Neuronal stem cell (in vitro differentiated cells): ENCODE measurements at regions not wholly inside any gene's neighbourhood (a gene's known extent, or its start where the extent isn't known, plus 50 kb on each side); places are given as distances from the start of the nearest gene placed in this dataset.

ENCODE experiments used
- DNase-seq: peaks from one replicate; pipeline ENCODE4 v3.0.0-alpha.2; 2013; ENCODE audit warnings: low spot score
- H2AFZ ChIP-seq: one replicate; pipeline ENCODE4 v1.6.1; 2013; ENCODE audit warnings: mild to moderate bottlenecking, low read length, inconsistent platforms
- H2AK5ac ChIP-seq: 2 replicates; pipeline ENCODE4 v1.6.1; 2013; ENCODE audit warnings: low read depth, mild to moderate bottlenecking, inconsistent platforms, low read length, moderate library complexity, mixed read lengths
- H2BK120ac ChIP-seq: 2 replicates; pipeline ENCODE4 v1.6.1; 2013; ENCODE audit warnings: low read depth, mild to moderate bottlenecking, inconsistent platforms, low read length, moderate library complexity, mixed read lengths
- H2BK12ac ChIP-seq: one replicate; pipeline ENCODE4 v1.6.1; 2013; ENCODE audit warnings: low read length, inconsistent platforms
- H2BK15ac ChIP-seq: 2 replicates; pipeline ENCODE4 v1.6.1; 2013; ENCODE audit warnings: mild to moderate bottlenecking, low read length, inconsistent platforms, mixed read lengths
- H2BK5ac ChIP-seq: one replicate; pipeline ENCODE4 v1.6.1; 2013; ENCODE audit warnings: inconsistent platforms, mild to moderate bottlenecking, low read length, moderate library complexity
- H3K14ac ChIP-seq: one replicate; pipeline ENCODE4 v1.6.1; 2013; ENCODE audit warnings: low read length, inconsistent platforms
- H3K18ac ChIP-seq: 2 replicates; pipeline ENCODE4 v1.6.1; 2013; ENCODE audit warnings: low read length, inconsistent platforms
- H3K23ac ChIP-seq: 2 replicates; pipeline ENCODE4 v1.6.1; 2013; ENCODE audit warnings: low read depth, mild to moderate bottlenecking, mixed read lengths, low read length, inconsistent platforms; ENCODE audit not compliant: poor library complexity
- H3K27ac ChIP-seq: replicated peaks from 3 replicates; pipeline ENCODE4 v1.5.1; 2013; ENCODE audit warnings: low read length, inconsistent platforms
- H3K27me3 ChIP-seq, 3 experiments: 2 replicates each; pipeline ENCODE4 v1.6.1; 2013; ENCODE audit warnings: low read length in 3 of 3, mild to moderate bottlenecking in 2 of 3, inconsistent platforms in 1 of 3, low read depth in 1 of 3, mixed read lengths in 1 of 3, moderate library complexity in 1 of 3; ENCODE audit not compliant: control insufficient read depth in 3 of 3, insufficient read depth in 3 of 3
- H3K36me3 ChIP-seq, 2 donors: replicated peaks in 1 of 2; 2 replicates each; pipeline ENCODE4 v1.6.1; 2013; ENCODE audit warnings: low read length in 2 of 2; ENCODE audit not compliant: control insufficient read depth in 2 of 2, insufficient read depth in 2 of 2
- H3K4ac ChIP-seq: 2 replicates; pipeline ENCODE4 v1.6.1; 2013; ENCODE audit warnings: inconsistent platforms, mild to moderate bottlenecking, low read length, moderate library complexity
- H3K4me1 ChIP-seq, 2 donors: 1 replicate in 1 of 2; 2 replicates in 1 of 2; pipeline ENCODE4 v1.6.1; 2013; ENCODE audit warnings: low read length in 2 of 2, low read depth in 1 of 2; ENCODE audit not compliant: control insufficient read depth in 2 of 2, insufficient read depth in 1 of 2
- H3K4me2 ChIP-seq: one replicate; pipeline ENCODE4 v1.6.1; 2013; ENCODE audit warnings: mild to moderate bottlenecking, low read length, inconsistent platforms; ENCODE audit not compliant: insufficient read depth, poor library complexity, severe bottlenecking
- H3K4me3 ChIP-seq, 2 donors: 2 replicates each; pipeline ENCODE4 v1.5.1; 2013; ENCODE audit warnings: low read length in 2 of 2, mild to moderate bottlenecking in 2 of 2, inconsistent platforms in 1 of 2, moderate library complexity in 1 of 2
- H3K79me1 ChIP-seq: one replicate; pipeline ENCODE4 v1.6.1; 2013; ENCODE audit warnings: low read depth, mild to moderate bottlenecking, inconsistent platforms, low read length, moderate library complexity
- H3K9ac ChIP-seq: one replicate; pipeline ENCODE4 v1.6.1; 2013; ENCODE audit warnings: mild to moderate bottlenecking, low read depth, low read length, inconsistent platforms; ENCODE audit not compliant: poor library complexity
- H3K9me3 ChIP-seq, 2 donors: replicated peaks in 1 of 2; 2 replicates each; pipeline versions ENCODE3 to v1.6.1; 2013; ENCODE audit warnings: low read length in 2 of 2, mild to moderate bottlenecking in 2 of 2, inconsistent platforms in 1 of 2, low read depth in 1 of 2, mixed read lengths in 1 of 2, moderate library complexity in 1 of 2; ENCODE audit not compliant: control insufficient read depth in 2 of 2, insufficient read depth in 1 of 2
- H4K8ac ChIP-seq: one replicate; pipeline ENCODE4 v1.6.1; 2013; ENCODE audit warnings: low read depth, mild to moderate bottlenecking, inconsistent platforms, low read length, moderate library complexity
- H4K91ac ChIP-seq: one replicate; pipeline ENCODE4 v1.6.1; 2013; ENCODE audit warnings: low read length, low read depth, mild to moderate bottlenecking, inconsistent platforms; ENCODE audit not compliant: poor library complexity
- WGBS, 2 donors: extraction: QIAGEN DNeasy Blood & Tissue Kit; methylation state at CpG; one replicate each; pipeline ENCODE4 v1.1.7; 2013; ENCODE audit warnings: missing lambda C conversion rate in 2 of 2, mixed read lengths in 1 of 2; ENCODE audit not compliant: insufficient read length in 2 of 2, insufficient replicate concordance in 1 of 2; ENCODE audit errors: extremely low coverage in 2 of 2; 5-methylcytosine and 5-hydroxymethylcytosine counted together

GRCh38 chr13:61824168-61824567, 408.5 kb upstream of the PCDH20 start:
- Histone ChIP-seq H2AFZ (no peak overlapping the region), H3K4me2 (no peak overlapping the region), H2BK15ac (no peak overlapping the region), H3K27me3 (no peaks in the 10 kb centered on the region), H3K14ac (no peak overlapping the region), H3K9me3 (no peaks in the 10 kb centered on the region), H3K4ac (no peak overlapping the region), H2BK5ac (no peak overlapping the region), H3K4me1 (no peaks in the 10 kb centered on the region), H2BK120ac (no peak overlapping the region), H3K18ac (no peak overlapping the region), H4K8ac (no peak overlapping the region), H2AK5ac (no peak overlapping the region), H3K36me3 (no peaks in the 10 kb centered on the region), H3K79me1 (no peaks in the 10 kb centered on the region), H3K9ac (no peak overlapping the region), H3K23ac (no peak overlapping the region), H3K27ac (no peak overlapping the region), H4K91ac (no peak overlapping the region), H3K4me3 (no peak overlapping the region), H2BK12ac (no peak overlapping the region)
- DNase-seq = no peak
- WGBS, 2 donors = no CpG with 5 or more reads among the region's 1 CpG

GRCh38 chr13:61812286-61812685, 396.6 kb upstream of the PCDH20 start:
- Histone ChIP-seq H4K8ac (no peak overlapping the region), H2AFZ (no peak overlapping the region), H3K14ac (no peak overlapping the region), H2BK15ac (no peak overlapping the region), H2BK12ac (no peak overlapping the region), H3K27me3 (no peaks in the 10 kb centered on the region), H3K79me1 (no peaks in the 10 kb centered on the region), H3K4ac (no peak overlapping the region), H3K4me2 (no peak overlapping the region), H2BK5ac (no peak overlapping the region), H3K36me3 (no peaks in the 10 kb centered on the region), H4K91ac (no peak overlapping the region), H3K23ac (no peak overlapping the region), H3K9ac (no peak overlapping the region), H2BK120ac (no peak overlapping the region), H3K9me3 (no peaks in the 10 kb centered on the region), H3K4me3 (no peak overlapping the region), H3K27ac (no peak overlapping the region), H3K18ac (no peak overlapping the region), H3K4me1 (no peaks in the 10 kb centered on the region), H2AK5ac (no peak overlapping the region)
- no CpG with 5 or more reads among the region's 3 CpGs for WGBS, 2 donors
- no peak for DNase-seq

- H4K91ac ChIP-seq = no peak overlapping the region
- no peak overlapping the region for H3K4me2 ChIP-seq
- DNase-seq = no peak
- H2BK120ac ChIP-seq = no peak overlapping the region
- no peaks in the 10 kb centered on the region for H3K36me3 ChIP-seq
- H2AFZ ChIP-seq = no peak overlapping the region
- H3K4me3 ChIP-seq = no peak overlapping the region
- H3K23ac ChIP-seq = no peak overlapping the region
- H2BK15ac ChIP-seq = no peak overlapping the region
- no peak overlapping the region for H3K9ac ChIP-seq
- H3K79me1 ChIP-seq = no peaks in the 10 kb centered on the region
- no peak overlapping the region for H2AK5ac ChIP-seq
- no peak overlapping the region for H2BK12ac ChIP-seq
- no peaks in the 10 kb centered on the region for H3K27me3 ChIP-seq
- no peak overlapping the region for H2BK5ac ChIP-seq
- H3K4me1 ChIP-seq = no peaks in the 10 kb centered on the region
- H3K14ac ChIP-seq = no peak overlapping the region
- H3K18ac ChIP-seq = no peak overlapping the region
- WGBS, 2 donors = no CpG with 5 or more reads among the region's 1 CpG
- no peaks in the 10 kb centered on the region for H3K9me3 ChIP-seq
- H4K8ac ChIP-seq = no peak overlapping the region
- H3K4ac ChIP-seq = no peak overlapping the region
- H3K27ac ChIP-seq = no peak overlapping the region
Measured at GRCh38 chr13:61810065-61810464, 394.4 kb upstream of the PCDH20 start.

GRCh38 chr13:61797397-61797796, 381.7 kb upstream of the PCDH20 start:
- H2AFZ ChIP-seq = no peak overlapping the region
- H4K8ac ChIP-seq = no peak overlapping the region
- H3K4me3 ChIP-seq = no peak overlapping the region
- H3K79me1 ChIP-seq = no peaks in the 10 kb centered on the region
- H3K14ac ChIP-seq = no peak overlapping the region
- H3K18ac ChIP-seq = no peak overlapping the region
- no peak overlapping the region for H3K23ac ChIP-seq
- H3K4me2 ChIP-seq = no peak overlapping the region
- no peak overlapping the region for H2BK15ac ChIP-seq
- H3K9ac ChIP-seq = no peak overlapping the region
- H3K27me3 ChIP-seq = no peaks in the 10 kb centered on the region
- DNase-seq = no peak
- H3K27ac ChIP-seq = no peak overlapping the region
- no peak overlapping the region for H2AK5ac ChIP-seq
- no peak overlapping the region for H4K91ac ChIP-seq
- H3K9me3 ChIP-seq = no peaks in the 10 kb centered on the region
- H2BK12ac ChIP-seq = no peak overlapping the region
- H3K4me1 ChIP-seq = no peaks in the 10 kb centered on the region
- H3K36me3 ChIP-seq = no peaks in the 10 kb centered on the region
- H2BK5ac ChIP-seq = no peak overlapping the region
- no peak overlapping the region for H2BK120ac ChIP-seq
- no CpG with 5 or more reads among the region's 1 CpG for WGBS, 2 donors
- H3K4ac ChIP-seq = no peak overlapping the region
